Brain microvascular endothelial cell (primary cell): ENCODE measurements at regions not wholly inside any gene's neighbourhood (a gene's known extent, or its start where the extent isn't known, plus 50 kb on each side); places are given as distances from the start of the nearest gene placed in this dataset.

Source experiments
- DNase-seq: peaks from one replicate; pipeline ENCODE4 v3.0.0-alpha.2; 2020
- H3K27ac ChIP-seq: fragments of 250-450 bp; sonication (Bioruptor Pico); 2 replicates; pipeline ENCODE4 v1.5.1; 2020; ENCODE audit warnings: mild to moderate bottlenecking, moderate library complexity
- H3K27me3 ChIP-seq: fragments of 250-450 bp; sonication (Bioruptor Pico); replicated peaks from 2 replicates; pipeline ENCODE4 v1.5.1; 2020; ENCODE audit warnings: mild to moderate bottlenecking
- H3K36me3 ChIP-seq: fragments of 250-450 bp; sonication (Bioruptor Pico); replicated peaks from 2 replicates; pipeline ENCODE4 v1.5.1; 2020; ENCODE audit warnings: mild to moderate bottlenecking
- H3K4me3 ChIP-seq: 2 replicates; pipeline ENCODE4 v1.5.1; 2011; ENCODE audit warnings: low read depth, mild to moderate bottlenecking, control low read depth, low read length, moderate library complexity
- in situ Hi-C: cut with HindIII; loops from 2 replicates; pipeline ENCODE4 v1.10.0; 2017; ENCODE audit warnings: low sequenced_read_pairs, low pct_ligation_motif_present
- TF ChIP-seq, protein P1 (sequence below): IDR thresholded peaks from 2 replicates; pipeline ENCODE4 v1.5.1; 2011; ENCODE audit warnings: low read depth, mild to moderate bottlenecking, moderate library complexity, low read length, control low read depth, inconsistent platforms; ENCODE audit errors: missing control alignments

DNA sequence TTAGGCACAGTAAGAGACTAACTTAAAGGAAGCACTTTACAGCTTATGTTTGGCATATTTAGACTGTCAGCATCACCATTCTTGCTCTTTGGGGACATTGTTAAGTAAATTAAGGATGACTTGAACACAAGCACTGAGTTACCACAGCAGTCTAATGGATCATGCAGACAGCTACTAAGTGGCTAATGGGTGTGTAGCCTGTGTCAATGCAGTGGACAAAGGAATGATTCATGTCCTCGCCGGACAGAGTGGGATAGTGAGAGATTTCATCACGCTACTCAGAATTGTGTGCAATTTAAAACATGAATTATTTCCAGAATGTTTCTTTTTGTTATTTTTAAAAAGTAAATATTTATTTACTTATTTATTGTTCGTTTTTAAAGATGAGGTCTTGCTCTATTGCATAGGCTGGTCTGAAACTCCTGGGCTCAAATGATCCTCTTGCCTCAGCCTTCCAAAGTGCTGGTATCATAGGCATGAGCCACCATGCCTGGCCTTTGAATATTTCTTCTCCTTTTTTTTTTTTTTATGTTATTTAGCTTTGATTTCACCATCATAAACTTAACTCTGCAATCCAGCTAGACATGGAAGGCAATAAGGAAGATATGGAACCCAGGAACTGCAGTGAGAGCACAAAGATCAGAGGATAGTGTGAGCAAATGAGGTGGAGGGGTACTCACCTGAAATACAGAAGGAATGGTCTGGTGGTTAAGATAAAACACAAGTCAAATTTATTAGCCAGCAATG lies 53.0 kb upstream of the KLF4 start:
- Histone ChIP-seq H3K4me3 (no peak overlapping the region), H3K27me3 (no peaks in the 10 kb centered on the region), H3K36me3 (no peaks in the 10 kb centered on the region), H3K27ac (no peak overlapping the region)
- DNase-seq: no peak
- in situ Hi-C loops: no loop called here
- TF ChIP-seq, protein P1, sequence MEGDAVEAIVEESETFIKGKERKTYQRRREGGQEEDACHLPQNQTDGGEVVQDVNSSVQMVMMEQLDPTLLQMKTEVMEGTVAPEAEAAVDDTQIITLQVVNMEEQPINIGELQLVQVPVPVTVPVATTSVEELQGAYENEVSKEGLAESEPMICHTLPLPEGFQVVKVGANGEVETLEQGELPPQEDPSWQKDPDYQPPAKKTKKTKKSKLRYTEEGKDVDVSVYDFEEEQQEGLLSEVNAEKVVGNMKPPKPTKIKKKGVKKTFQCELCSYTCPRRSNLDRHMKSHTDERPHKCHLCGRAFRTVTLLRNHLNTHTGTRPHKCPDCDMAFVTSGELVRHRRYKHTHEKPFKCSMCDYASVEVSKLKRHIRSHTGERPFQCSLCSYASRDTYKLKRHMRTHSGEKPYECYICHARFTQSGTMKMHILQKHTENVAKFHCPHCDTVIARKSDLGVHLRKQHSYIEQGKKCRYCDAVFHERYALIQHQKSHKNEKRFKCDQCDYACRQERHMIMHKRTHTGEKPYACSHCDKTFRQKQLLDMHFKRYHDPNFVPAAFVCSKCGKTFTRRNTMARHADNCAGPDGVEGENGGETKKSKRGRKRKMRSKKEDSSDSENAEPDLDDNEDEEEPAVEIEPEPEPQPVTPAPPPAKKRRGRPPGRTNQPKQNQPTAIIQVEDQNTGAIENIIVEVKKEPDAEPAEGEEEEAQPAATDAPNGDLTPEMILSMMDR: no peak

DNA sequence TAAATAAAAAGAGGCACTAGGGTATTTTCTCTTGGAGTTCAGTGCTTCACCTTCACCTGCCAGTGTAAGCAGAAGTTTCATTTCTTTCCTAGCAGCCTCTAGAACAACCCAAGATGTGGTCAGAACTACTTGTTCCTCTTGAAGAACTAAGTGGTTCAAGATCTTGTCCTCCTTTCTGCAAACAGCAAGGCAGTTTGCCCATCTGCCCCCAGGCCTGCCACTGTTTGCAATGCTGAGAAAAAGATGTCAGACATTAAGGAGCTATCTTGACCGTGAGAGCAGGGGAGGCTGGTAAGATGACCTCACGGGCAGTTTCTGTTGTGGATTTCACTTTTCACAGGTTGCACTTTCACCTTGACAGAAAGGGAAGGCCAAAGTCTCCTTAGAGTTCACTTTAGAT lies 52.0 kb upstream of the KLF4 start:
- no peak overlapping the region for H3K4me3 ChIP-seq
- H3K27ac ChIP-seq: no peak overlapping the region
- TF ChIP-seq, protein P1: no peak
- H3K36me3 ChIP-seq: no peaks in the 10 kb centered on the region
- in situ Hi-C loops: no loop called here
- no peak for DNase-seq
- H3K27me3 ChIP-seq: no peaks in the 10 kb centered on the region

DNA sequence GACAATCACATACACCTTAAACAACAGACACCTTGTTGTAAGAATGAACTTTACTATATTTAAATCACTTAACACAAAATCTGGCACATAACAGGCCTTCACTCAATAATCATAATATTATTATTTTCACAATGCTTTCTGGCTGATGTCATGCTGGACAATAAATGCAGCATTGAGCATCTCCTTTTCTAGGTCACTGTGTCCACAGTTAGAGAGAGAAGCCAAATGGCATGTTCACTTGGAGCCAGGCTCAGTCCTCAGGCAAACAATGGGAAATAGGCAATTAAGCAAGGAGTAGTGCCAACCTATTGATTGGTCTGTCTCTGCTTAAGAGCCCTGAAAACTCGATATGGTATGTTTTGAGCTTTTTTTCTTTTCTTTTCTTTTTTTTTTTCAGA lies 50.6 kb upstream of the KLF4 start:
- no peak for DNase-seq
- TF ChIP-seq, protein P1: no peak
- no peak overlapping the region for H3K4me3 ChIP-seq
- H3K27ac ChIP-seq: no peak overlapping the region
- in situ Hi-C loops: no loop called here
- no peaks in the 10 kb centered on the region for H3K27me3 ChIP-seq
- no peaks in the 10 kb centered on the region for H3K36me3 ChIP-seq

DNA sequence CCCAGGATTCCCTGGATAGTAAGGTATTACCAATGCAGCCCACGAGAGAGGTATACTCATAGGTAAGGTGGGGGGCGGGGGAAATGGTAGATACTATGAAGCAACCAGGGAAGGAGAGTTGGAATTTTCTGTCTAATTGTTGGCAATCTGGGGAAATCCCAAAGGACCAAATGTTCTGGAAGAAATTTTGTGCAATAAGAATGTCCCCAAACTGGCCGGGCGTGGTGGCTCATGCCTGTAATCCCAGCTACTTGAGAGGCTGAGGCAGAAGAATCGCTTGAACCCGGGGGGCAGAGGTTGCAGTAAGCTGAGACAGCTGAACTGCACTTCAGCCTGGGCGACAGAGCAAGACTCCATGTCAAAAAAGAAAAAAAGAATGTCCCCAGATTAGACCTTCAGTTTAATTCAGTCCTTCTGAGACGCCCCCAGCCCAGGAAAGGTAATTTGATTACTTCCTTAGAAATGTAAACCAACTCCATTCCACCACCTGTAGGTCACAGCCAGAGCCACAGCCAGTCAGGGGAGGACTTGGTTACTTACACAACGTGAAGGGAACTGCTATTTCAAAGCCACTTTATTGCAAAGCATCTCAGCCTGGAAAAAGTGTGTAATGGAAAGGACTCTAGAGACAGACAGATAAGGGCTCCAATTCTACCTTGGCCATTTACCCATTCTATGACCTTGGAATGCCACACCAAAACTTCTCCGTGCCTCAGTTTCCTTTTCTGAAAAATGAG lies 50.0 kb upstream of the KLF4 start:
- Histone ChIP-seq H3K27ac (no peak overlapping the region), H3K27me3 (no peaks in the 10 kb centered on the region), H3K36me3 (no peaks in the 10 kb centered on the region), H3K4me3 (no peak overlapping the region)
- in situ Hi-C loops: no loop called here
- TF ChIP-seq, protein P1: no peak
- no peak for DNase-seq
